ENCODE measurements at regions not wholly inside any gene's neighbourhood (a gene's known extent, or its start where the extent isn't known, plus 50 kb on each side); places are given as distances from the start of the nearest gene placed in this dataset.

DNA sequence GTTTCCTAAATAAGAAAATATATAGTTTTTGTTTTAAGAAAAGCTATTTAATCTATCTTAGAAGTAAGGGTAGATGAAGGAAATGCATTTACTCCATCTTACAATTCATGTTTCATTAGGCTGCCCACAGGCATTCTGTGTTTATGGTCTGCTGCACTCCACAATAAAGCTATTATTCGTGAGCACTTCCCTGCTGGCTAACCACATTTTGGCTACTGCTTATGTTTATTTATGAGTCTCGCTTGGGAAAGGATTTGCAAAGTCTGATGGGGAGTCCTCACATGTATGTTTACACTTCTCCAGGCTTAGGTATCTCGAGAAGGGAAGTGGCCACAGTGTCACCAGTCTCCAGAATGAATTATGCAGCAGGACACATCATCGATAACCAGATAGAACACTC is 260.8 kb upstream of the VCX start:
- Histone ChIP-seq H3K4me3 (ENCODE audit: low read length) (no peak overlapping the region), H3K23ac (ENCODE audit: low read length) (no peak overlapping the region), H3K56ac (ENCODE audit: low read length) (no peak overlapping the region), H4K8ac (ENCODE audit: low read depth, low read length) (no peak overlapping the region), H2AK5ac (ENCODE audit: low read length) (no peak overlapping the region), H3K4me2 (ENCODE audit: low read length) (no peak overlapping the region), H3K36me3 (ENCODE audit: control insufficient read depth, insufficient read depth, low read length) (no peaks in the 10 kb centered on the region), H2BK120ac (ENCODE audit: low read depth, low read length) (no peak overlapping the region), H2BK15ac (replicated peaks; ENCODE audit: low read depth) (no peak overlapping the region), H4K5ac (ENCODE audit: low read length) (no peak overlapping the region), H3K79me1 (ENCODE audit: low read length) (no peaks in the 10 kb centered on the region), H3K4ac (ENCODE audit: low read depth, low read length) (no peak overlapping the region), H3K79me2 (ENCODE audit: control insufficient read depth, insufficient read depth, low read length) (no peaks in the 10 kb centered on the region), H3K9ac (ENCODE audit: low read length) (no peak overlapping the region), H3K18ac (ENCODE audit: low read length) (no peak overlapping the region), H3K27me3 (ENCODE audit: insufficient read depth, low read length, poor library complexity) (no peaks in the 10 kb centered on the region), H3K27ac (ENCODE audit: low read depth, low read length) (no peak overlapping the region), H2BK5ac (ENCODE audit: low read length) (no peak overlapping the region), H3K4me1 (ENCODE audit: control insufficient read depth, low read depth, low read length) (no peaks in the 10 kb centered on the region)
- DNase-seq = no peak
- WGBS (ENCODE audit: extremely low coverage, insufficient coverage, low lambda C conversion rate) = no CpG with 5 or more reads among the region's 4 CpGs

GRCh38 chrX:7580127-7580526 is 262.8 kb upstream of the VCX start:
- Histone ChIP-seq H3K23ac (ENCODE audit: low read length) (no peak overlapping the region), H4K8ac (ENCODE audit: low read depth, low read length) (no peak overlapping the region), H3K79me2 (ENCODE audit: control insufficient read depth, insufficient read depth, low read length) (no peaks in the 10 kb centered on the region), H3K4me2 (ENCODE audit: low read length) (no peak overlapping the region), H4K5ac (ENCODE audit: low read length) (no peak overlapping the region), H2AK5ac (ENCODE audit: low read length) (no peak overlapping the region), H3K79me1 (ENCODE audit: low read length) (no peaks in the 10 kb centered on the region), H3K27me3 (ENCODE audit: insufficient read depth, low read length, poor library complexity) (no peaks in the 10 kb centered on the region), H3K56ac (ENCODE audit: low read length) (no peak overlapping the region), H3K4me3 (ENCODE audit: low read length) (no peak overlapping the region), H3K18ac (ENCODE audit: low read length) (no peak overlapping the region), H2BK5ac (ENCODE audit: low read length) (no peak overlapping the region), H2BK15ac (replicated peaks; ENCODE audit: low read depth) (no peak overlapping the region), H3K9ac (ENCODE audit: low read length) (no peak overlapping the region), H3K4me1 (ENCODE audit: control insufficient read depth, low read depth, low read length) (no peaks in the 10 kb centered on the region), H2BK120ac (ENCODE audit: low read depth, low read length) (no peak overlapping the region), H3K27ac (ENCODE audit: low read depth, low read length) (no peak overlapping the region), H3K36me3 (ENCODE audit: control insufficient read depth, insufficient read depth, low read length) (no peaks in the 10 kb centered on the region), H3K4ac (ENCODE audit: low read depth, low read length) (no peak overlapping the region)
- peak; percentile 4 for DNase-seq
- WGBS (ENCODE audit: extremely low coverage, insufficient coverage, low lambda C conversion rate) = no CpG with 5 or more reads among the region's 2 CpGs

DNA sequence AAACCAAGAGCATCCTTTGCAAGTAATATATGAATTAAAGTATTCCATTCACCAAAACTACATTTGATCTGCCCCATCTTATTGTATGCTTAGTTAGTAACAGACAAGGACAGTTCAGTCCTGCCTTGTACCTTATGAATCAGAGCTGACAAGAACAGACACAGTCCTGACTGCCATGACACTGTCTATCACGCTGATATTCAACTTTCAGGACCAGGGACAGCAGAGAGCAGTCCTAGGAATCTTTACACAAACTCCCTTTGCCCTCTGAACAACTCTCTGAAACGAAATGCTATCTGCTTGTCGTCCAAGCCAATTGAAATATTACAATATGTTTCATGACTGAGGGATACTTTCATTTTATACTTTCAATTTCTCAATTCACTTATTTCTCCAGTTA is 268.6 kb upstream of the VCX start:
- no peak overlapping the region for H3K18ac ChIP-seq (ENCODE audit: low read length)
- H3K4me1 ChIP-seq (ENCODE audit: control insufficient read depth, low read depth, low read length) = no peaks in the 10 kb centered on the region
- H3K36me3 ChIP-seq (ENCODE audit: control insufficient read depth, insufficient read depth, low read length) = no peaks in the 10 kb centered on the region
- H2BK15ac ChIP-seq (replicated peaks; ENCODE audit: low read depth) = no peak overlapping the region
- no peak overlapping the region for H2AK5ac ChIP-seq (ENCODE audit: low read length)
- H3K4ac ChIP-seq (ENCODE audit: low read depth, low read length) = no peak overlapping the region
- no peak overlapping the region for H2BK5ac ChIP-seq (ENCODE audit: low read length)
- no peak overlapping the region for H3K4me3 ChIP-seq (ENCODE audit: low read length)
- no peak overlapping the region for H3K9ac ChIP-seq (ENCODE audit: low read length)
- H3K27me3 ChIP-seq (ENCODE audit: insufficient read depth, low read length, poor library complexity) = no peaks in the 10 kb centered on the region
- no peak overlapping the region for H3K4me2 ChIP-seq (ENCODE audit: low read length)
- no peak overlapping the region for H4K8ac ChIP-seq (ENCODE audit: low read depth, low read length)
- H3K56ac ChIP-seq (ENCODE audit: low read length) = no peak overlapping the region
- no peak overlapping the region for H3K27ac ChIP-seq (ENCODE audit: low read depth, low read length)
- no peak overlapping the region for H3K23ac ChIP-seq (ENCODE audit: low read length)
- no peak overlapping the region for H2BK120ac ChIP-seq (ENCODE audit: low read depth, low read length)
- no peaks in the 10 kb centered on the region for H3K79me1 ChIP-seq (ENCODE audit: low read length)
- H4K5ac ChIP-seq (ENCODE audit: low read length) = no peak overlapping the region
- no peaks in the 10 kb centered on the region for H3K79me2 ChIP-seq (ENCODE audit: control insufficient read depth, insufficient read depth, low read length)
- no CpG with 5 or more reads among the region's 3 CpGs for WGBS (ENCODE audit: extremely low coverage, insufficient coverage, low lambda C conversion rate)
- DNase-seq = peak; percentile 36

- Histone ChIP-seq H3K56ac (ENCODE audit: low read length) (no peak overlapping the region), H3K27me3 (ENCODE audit: insufficient read depth, low read length, poor library complexity) (no peaks in the 10 kb centered on the region), H3K9ac (ENCODE audit: low read length) (no peak overlapping the region), H3K27ac (ENCODE audit: low read depth, low read length) (no peak overlapping the region), H2BK5ac (ENCODE audit: low read length) (no peak overlapping the region), H2BK120ac (ENCODE audit: low read depth, low read length) (no peak overlapping the region), H4K8ac (ENCODE audit: low read depth, low read length) (no peak overlapping the region), H3K4me1 (ENCODE audit: control insufficient read depth, low read depth, low read length) (no peaks in the 10 kb centered on the region), H2AK5ac (ENCODE audit: low read length) (no peak overlapping the region), H2BK15ac (replicated peaks; ENCODE audit: low read depth) (no peak overlapping the region), H3K4me2 (ENCODE audit: low read length) (no peak overlapping the region), H3K23ac (ENCODE audit: low read length) (no peak overlapping the region), H3K18ac (ENCODE audit: low read length) (no peak overlapping the region), H3K79me2 (ENCODE audit: control insufficient read depth, insufficient read depth, low read length) (no peaks in the 10 kb centered on the region), H3K79me1 (ENCODE audit: low read length) (no peaks in the 10 kb centered on the region), H4K5ac (ENCODE audit: low read length) (no peak overlapping the region), H3K36me3 (ENCODE audit: control insufficient read depth, insufficient read depth, low read length) (no peaks in the 10 kb centered on the region), H3K4ac (ENCODE audit: low read depth, low read length) (no peak overlapping the region), H3K4me3 (ENCODE audit: low read length) (no peak overlapping the region)
- WGBS (ENCODE audit: extremely low coverage, insufficient coverage, low lambda C conversion rate) = no CpG with 5 or more reads among the region's 9 CpGs
- no peak for DNase-seq
Observed at GRCh38 chrX:7570432-7571029, 272.4 kb upstream of the VCX start.

DNA sequence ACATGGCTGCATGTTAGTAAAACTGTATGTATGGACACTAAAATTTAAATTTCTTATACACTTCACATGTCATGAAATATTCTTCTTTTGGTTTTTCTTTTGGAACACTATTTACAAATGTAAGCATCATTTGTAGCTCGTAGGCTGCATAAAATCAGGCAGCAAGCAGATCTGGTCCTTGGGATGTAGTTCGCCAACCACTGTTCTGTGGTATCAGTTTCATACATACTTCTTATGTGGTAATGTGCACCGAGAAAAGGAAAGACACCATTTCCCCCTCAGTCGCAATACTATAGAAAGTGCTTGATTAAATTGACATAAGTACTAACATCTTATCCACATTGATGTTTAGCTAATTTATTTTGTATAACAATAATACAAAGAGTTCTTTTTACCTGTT is 274.4 kb upstream of the VCX start:
- no peak for DNase-seq
- H3K18ac ChIP-seq (ENCODE audit: low read length) = no peak overlapping the region
- H3K9ac ChIP-seq (ENCODE audit: low read length) = no peak overlapping the region
- no peak overlapping the region for H4K8ac ChIP-seq (ENCODE audit: low read depth, low read length)
- no peak overlapping the region for H2BK15ac ChIP-seq (replicated peaks; ENCODE audit: low read depth)
- no peaks in the 10 kb centered on the region for H3K79me2 ChIP-seq (ENCODE audit: control insufficient read depth, insufficient read depth, low read length)
- no peak overlapping the region for H3K4me3 ChIP-seq (ENCODE audit: low read length)
- no peak overlapping the region for H2AK5ac ChIP-seq (ENCODE audit: low read length)
- H3K23ac ChIP-seq (ENCODE audit: low read length) = no peak overlapping the region
- no peaks in the 10 kb centered on the region for H3K79me1 ChIP-seq (ENCODE audit: low read length)
- no peaks in the 10 kb centered on the region for H3K36me3 ChIP-seq (ENCODE audit: control insufficient read depth, insufficient read depth, low read length)
- H2BK120ac ChIP-seq (ENCODE audit: low read depth, low read length) = no peak overlapping the region
- no peak overlapping the region for H3K4me2 ChIP-seq (ENCODE audit: low read length)
- no peak overlapping the region for H3K27ac ChIP-seq (ENCODE audit: low read depth, low read length)
- H4K5ac ChIP-seq (ENCODE audit: low read length) = no peak overlapping the region
- H2BK5ac ChIP-seq (ENCODE audit: low read length) = no peak overlapping the region
- no peaks in the 10 kb centered on the region for H3K27me3 ChIP-seq (ENCODE audit: insufficient read depth, low read length, poor library complexity)
- H3K56ac ChIP-seq (ENCODE audit: low read length) = no peak overlapping the region
- H3K4ac ChIP-seq (ENCODE audit: low read depth, low read length) = no peak overlapping the region
- no peaks in the 10 kb centered on the region for H3K4me1 ChIP-seq (ENCODE audit: control insufficient read depth, low read depth, low read length)
- no CpG with 5 or more reads among the region's 4 CpGs for WGBS (ENCODE audit: extremely low coverage, insufficient coverage, low lambda C conversion rate)

DNA sequence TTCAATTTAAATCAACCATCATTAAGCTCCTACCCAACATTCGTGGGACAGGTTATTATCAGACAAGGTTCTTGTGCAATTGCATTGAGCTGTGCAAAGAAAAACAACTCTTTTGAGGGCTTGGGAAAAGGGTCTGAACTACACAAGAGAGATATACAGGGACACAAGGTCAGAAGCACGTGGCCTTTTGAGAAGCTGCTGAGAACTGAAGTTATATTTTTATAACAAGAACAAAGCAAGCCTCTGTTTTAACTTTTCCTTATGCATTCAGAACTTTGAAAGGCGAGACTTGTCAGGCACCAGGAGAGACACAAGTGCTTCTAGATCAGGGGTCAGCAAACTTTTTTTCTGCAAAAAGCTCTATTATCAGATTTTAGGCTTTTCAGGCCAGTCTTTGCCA is 274.8 kb upstream of the VCX start:
- Histone ChIP-seq H2BK120ac (ENCODE audit: low read depth, low read length) (no peak overlapping the region), H2BK5ac (ENCODE audit: low read length) (no peak overlapping the region), H3K23ac (ENCODE audit: low read length) (no peak overlapping the region), H2BK15ac (replicated peaks; ENCODE audit: low read depth) (no peak overlapping the region), H3K4ac (ENCODE audit: low read depth, low read length) (no peak overlapping the region), H3K27ac (ENCODE audit: low read depth, low read length) (no peak overlapping the region), H3K4me1 (ENCODE audit: control insufficient read depth, low read depth, low read length) (no peaks in the 10 kb centered on the region), H3K79me2 (ENCODE audit: control insufficient read depth, insufficient read depth, low read length) (no peaks in the 10 kb centered on the region), H4K8ac (ENCODE audit: low read depth, low read length) (no peak overlapping the region), H3K9ac (ENCODE audit: low read length) (no peak overlapping the region), H3K4me2 (ENCODE audit: low read length) (no peak overlapping the region), H3K36me3 (ENCODE audit: control insufficient read depth, insufficient read depth, low read length) (no peaks in the 10 kb centered on the region), H2AK5ac (ENCODE audit: low read length) (no peak overlapping the region), H3K4me3 (ENCODE audit: low read length) (no peak overlapping the region), H3K27me3 (ENCODE audit: insufficient read depth, low read length, poor library complexity) (no peaks in the 10 kb centered on the region), H4K5ac (ENCODE audit: low read length) (no peak overlapping the region), H3K79me1 (ENCODE audit: low read length) (no peaks in the 10 kb centered on the region), H3K56ac (ENCODE audit: low read length) (no peak overlapping the region), H3K18ac (ENCODE audit: low read length) (no peak overlapping the region)
- DNase-seq = no peak
- WGBS (ENCODE audit: extremely low coverage, insufficient coverage, low lambda C conversion rate) = no CpG with 5 or more reads among the region's 3 CpGs

All from mesendoderm (in vitro differentiated cells).